Posterior cingulate gyrus (tissue), 11 donors: ENCODE measurements at regions not wholly inside any gene's neighbourhood (a gene's known extent, or its start where the extent isn't known, plus 50 kb on each side); places are given as distances from the start of the nearest gene placed in this dataset.
A peak's percentile ranks its signal among the peaks of the same experiment; 100 is the strongest.
"Not testable (repeated sequence)": the region's sequence is repeated elsewhere in the genome, so short reads cannot be mapped to it uniquely, and the experiment has no call there.

Source experiments
- DNase-seq, 10 donors: peaks; one replicate each; pipeline versions ENCODE4 v3.0.0 to v3.0.0-alpha.2; 2020 to 2021; ENCODE audit warnings: mixed read lengths in 3 of 10
- intact Hi-C: fragments of 100-400 bp; cut with DNase I; formaldehyde crosslinking; loops from one replicate; pipeline ENCODE4 v1.15.1; 2023

DNA sequence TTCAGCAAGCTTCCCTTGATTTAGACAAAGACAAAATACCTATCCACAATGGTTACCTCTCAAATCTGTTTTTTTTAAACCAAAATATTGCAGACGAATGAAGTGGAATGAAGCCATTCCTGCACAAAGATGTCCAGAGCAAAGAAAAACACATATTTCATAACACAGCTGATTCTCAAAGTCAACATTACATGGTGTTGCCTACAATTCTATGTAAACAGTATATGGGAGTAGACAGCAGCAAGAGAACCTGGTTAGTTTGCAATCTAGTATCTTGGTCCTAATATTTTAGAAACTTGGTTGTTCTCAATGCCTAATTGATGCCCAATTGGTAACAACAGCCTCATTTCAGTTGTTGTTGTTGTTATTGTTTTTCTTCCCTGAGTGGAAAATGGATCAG, 1240.9 kb upstream of the CHAC2 start:
- intact Hi-C loops, result no loop called here
- DNase-seq, result no peak

DNA sequence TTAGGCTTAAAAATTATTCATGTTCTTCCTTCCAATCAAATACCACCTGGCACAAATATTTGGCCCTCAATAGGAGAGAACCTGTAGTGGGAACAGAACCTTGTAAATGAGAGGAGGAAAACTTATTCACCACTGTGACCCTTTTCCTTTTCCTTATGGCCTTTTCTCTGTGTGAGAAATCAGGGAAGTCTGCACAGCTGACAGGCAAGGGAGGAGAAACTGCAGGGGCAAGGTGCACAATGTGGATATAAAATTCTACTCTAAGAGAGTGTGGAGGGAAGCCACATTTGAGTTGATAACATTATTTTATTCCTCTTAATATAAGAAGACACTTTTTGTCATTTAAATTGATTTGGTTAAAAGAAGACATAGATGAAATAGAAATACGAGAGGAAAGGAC, 1247.0 kb upstream of the CHAC2 start:
- intact Hi-C loops, result no loop called here
- no peak for DNase-seq

DNA sequence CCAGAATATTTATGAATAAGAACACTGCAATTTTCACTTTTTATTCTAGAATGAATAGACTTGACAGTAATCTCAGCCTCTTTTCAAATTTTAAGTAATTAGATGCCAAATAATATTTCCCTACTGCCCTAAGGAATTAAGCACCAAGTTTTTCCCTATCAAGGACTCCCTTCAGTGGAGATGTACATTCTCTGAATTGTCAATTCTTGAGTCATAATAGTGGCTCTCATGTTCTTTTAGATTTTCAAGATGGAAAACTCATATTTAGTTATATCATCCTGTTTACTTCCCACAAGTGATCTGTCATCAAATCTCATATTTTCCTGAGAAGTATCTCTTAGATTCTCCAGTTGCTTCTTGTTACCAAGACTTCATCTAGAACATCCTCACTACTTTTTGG, 1248.9 kb upstream of the CHAC2 start:
- intact Hi-C loops, result no loop called here
- DNase-seq, result no peak

- intact Hi-C loops, result no loop called here
- no peak for DNase-seq
Measured at GRCh38 chr2:52512760-52513159, 1254.8 kb upstream of the CHAC2 start.

DNA sequence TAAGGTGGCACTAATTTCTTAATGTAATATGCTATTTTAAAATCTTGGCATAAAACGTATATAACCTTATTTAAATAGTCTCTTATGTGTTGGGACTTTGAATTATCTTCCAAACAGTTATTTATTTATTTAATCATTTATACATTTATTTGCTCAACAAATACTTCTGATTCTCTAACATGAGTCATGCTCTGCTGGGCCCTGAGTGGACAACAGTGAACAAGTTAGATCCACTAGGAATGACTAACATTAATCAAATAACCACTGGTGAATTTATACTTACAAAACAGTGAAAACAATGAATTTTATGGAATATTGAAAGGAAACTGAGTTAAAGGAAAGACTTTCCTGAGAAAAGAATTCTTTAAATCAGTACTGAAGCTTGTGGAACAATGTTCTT, 1257.2 kb upstream of the CHAC2 start:
- DNase-seq, result no peak
- intact Hi-C loops, result no loop called here

GRCh38 chr2:52502476-52502860, 1265.1 kb upstream of the CHAC2 start:
- intact Hi-C loops, result no loop called here
- no peak for DNase-seq

DNA sequence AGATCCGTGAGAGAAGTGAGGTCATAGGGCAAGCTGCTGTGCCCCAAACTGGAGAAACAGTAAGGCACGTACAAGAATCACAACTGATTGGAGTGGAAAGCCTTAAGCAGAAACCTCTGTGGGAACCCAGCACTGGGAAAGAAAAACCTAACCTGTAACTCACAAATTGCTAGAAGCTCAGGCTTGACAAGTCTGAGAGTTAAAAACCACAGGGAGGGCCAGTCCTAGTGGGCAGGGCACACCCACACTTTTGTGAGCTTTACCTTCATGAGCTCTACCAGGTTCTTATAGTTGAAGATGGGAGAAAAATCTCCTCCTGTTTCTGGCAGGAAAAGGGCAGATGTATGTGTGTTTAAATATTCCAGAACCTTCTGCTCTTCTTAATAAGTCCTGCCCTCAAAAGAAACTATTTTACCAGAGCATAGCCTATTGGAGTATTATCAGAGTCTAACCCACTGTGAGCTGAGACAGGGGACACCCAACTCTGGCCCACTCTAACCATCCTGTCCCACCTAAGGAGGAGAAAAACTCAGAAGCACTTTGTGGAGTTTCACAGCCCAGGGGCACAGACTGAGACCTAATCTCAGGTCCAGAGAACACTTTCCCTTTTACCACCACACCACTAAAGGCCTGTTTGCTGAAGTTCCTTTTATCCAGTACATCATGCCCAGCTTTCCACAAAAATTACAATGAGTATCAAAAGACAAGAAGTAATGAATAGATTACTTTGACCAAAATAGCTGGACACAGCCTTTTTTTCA, 1265.7 kb upstream of the CHAC2 start:
- DNase-seq, result no peak
- intact Hi-C loops, result no loop called here

DNA sequence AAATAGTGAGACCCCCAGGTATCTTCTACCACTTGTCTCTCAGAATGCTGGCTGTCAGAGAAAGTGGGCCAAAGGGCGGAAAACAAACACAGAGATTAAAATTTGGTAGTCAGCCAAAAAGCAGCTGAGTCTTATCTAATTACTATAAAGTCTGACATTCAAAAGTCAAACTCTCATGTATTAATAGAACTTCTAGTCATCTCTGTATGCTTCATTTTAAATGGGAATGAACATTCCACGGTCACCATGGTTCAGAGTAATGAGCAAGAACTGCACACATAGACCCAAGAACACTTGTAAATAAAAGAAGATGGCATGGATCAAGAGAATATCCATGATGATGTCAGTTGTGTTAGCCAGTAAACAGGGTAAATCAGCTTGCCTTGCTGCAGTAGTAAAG, 1267.0 kb upstream of the CHAC2 start:
- intact Hi-C loops, result no loop called here
- DNase-seq, result no peak

DNA sequence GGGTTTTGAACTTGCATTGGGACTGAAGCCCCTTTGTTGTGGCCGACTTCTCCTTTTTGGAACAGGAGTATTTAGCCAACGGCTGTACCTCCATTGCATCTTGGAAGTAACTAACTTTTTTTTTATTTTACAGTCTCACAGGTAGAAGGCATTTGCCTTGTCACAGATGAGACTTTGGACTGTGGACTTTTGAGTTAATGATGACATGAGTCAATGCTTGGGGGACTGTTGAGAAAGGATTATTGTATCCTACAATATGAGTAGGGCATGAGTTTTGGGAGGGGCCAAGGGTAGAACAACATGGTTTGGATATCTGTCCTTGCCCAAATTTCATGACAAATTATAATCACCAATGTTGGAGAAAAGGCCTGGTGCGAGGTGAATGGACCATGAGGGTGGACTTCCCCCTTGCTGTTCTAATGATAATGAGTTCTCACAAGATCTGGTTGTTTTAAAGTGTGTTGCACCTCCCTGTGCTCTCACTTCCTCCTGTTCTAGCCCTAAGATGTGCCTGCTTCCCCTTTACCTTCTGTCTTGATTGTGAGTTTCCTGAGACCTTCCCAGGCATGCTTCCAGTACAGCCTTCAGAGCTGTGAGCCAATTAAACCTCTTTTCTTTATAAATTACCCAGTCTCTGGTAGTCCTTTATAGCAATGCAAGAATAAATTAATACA, 1269.4 kb upstream of the CHAC2 start:
- intact Hi-C loops, result no loop called here
- DNase-seq, result no peak

DNA sequence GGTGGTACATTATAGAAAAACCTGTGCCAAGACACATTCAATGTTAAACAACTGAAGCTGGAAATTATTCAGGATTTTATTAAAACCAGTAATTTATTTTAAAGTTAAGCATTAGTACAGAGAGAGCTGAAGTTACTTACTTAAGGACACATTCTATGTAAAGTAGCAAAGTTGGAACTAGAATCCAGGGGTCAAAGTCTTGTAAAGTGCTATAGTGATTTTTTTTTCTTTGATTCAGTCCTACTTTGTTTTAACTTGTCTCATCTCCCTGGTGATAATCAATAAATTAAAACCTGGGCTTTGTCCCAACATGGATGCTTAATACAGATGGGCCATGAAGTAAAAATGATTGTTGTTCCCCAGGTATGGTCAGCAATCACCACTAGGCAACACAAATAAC, 1271.8 kb upstream of the CHAC2 start:
- DNase-seq, result no peak
- intact Hi-C loops, result no loop called here

- DNase-seq, result no peak
- intact Hi-C loops, result no loop called here
Measured at GRCh38 chr2:52477166-52477565, 1290.4 kb upstream of the CHAC2 start.

GRCh38 chr2:52475590-52475989, 1292.0 kb upstream of the CHAC2 start:
- intact Hi-C loops, result no loop called here
- no peak for DNase-seq

DNA sequence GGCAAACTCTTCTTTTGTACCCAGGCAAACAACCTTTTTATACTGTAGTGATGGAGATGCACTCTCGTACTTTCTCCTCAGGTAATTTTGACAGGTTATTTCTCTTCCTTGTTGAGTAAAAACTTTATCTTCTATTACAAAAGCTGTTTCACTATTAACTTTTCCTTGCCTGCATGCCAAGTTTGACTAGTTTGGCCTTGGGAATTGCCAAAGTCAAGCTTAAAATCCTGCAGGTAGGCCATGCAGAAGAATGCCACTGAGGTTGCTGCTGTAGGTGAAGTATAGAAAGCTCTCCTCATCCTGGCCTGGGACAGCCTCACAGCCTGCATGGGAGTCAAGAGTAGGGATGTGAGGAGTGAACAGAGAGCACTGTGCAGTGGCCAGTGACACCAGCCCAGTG, 1293.5 kb upstream of the CHAC2 start:
- intact Hi-C loops, result no loop called here
- DNase-seq, result no peak

- intact Hi-C loops, result no loop called here
- no peak for DNase-seq
Measured at GRCh38 chr2:52473526-52473925, 1294.1 kb upstream of the CHAC2 start.

GRCh38 chr2:52470457-52470856, 1297.1 kb upstream of the CHAC2 start:
- intact Hi-C loops, result not testable (repeated sequence)
- DNase-seq, result peak in 1 of 10 donors; percentile 44

DNA sequence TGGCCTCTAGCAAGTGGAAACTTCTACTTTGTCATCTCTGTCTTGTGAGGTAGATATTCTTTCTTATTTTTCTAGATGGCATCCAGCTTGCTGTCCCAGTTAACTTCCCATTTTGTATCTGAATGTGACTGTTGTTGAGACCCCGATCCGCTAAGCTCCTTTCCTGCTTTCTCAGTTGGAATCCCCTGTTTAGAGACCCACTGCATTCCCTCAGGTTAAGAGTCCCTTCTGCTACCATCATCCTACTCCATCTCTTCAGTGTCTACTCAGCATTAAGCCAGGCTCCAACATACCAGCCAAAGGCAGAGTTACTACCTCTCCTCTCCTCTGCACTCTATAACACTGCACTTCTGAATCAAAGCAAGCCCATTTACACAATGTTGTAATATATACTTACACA, 1300.4 kb upstream of the CHAC2 start:
- intact Hi-C loops, result no loop called here
- DNase-seq, result no peak

DNA sequence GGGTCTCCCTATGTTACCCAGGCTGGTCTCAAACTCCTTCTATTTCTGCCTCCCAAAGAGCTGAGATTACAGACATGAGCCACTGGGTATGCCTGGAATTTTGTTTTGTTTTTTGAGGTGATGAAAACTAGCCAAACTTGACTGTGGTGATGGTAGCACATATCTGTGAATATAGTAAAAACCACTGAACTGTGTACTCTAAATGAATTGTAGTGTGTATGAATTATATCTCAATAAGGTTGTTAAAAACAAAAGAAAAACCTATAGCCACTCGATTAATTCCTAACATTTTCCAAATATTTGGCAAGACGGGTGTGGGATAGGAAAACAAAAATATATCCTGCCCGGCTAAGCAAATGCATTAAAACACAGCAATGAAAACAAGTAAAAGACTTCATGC, 1302.3 kb upstream of the CHAC2 start:
- intact Hi-C loops, result no loop called here

GRCh38 chr2:52463457-52463856, 1304.1 kb upstream of the CHAC2 start:
- intact Hi-C loops, result no loop called here
- DNase-seq, result no peak

More for the DNA sequence above, 1302.3 kb upstream of the CHAC2 start:
- no peak for DNase-seq

DNA sequence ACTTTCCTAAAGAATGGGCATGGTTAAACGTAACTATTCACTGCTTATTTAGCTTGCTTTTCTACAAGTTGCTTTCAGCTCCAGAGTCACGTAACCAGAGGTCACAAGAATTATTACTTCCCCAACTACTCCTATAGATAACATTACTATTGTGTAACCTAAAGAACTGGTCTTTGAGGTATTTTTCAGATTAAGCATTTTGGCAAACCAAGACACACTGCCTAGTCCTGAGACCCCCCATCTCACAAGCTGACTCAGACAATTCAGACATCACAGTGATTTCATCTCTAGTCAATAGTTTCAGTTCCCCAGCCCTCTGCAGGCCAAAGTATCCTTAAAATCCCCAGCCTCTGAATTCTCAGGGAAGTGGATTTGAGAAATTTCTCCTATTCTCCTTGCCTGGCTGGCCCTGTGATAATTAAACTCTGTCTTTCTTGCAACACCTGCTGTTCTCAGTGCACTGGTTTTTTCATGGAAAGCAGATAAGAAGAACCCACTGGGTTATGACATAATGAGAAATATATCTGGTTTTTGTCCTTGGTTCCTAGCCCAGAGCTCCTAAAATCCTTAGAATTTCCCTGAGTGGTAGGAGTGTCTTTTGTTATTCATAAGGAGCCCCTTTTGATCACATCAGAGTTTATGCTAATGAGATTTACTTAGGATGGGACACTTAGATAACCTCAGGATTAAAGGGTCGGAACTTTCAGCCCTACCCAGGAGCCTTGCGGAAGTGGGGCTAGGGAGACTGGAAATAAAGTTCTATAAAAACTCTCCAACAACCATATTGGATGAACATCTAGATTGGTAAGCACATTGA, 1310.8 kb upstream of the CHAC2 start:
- intact Hi-C loops, result no loop called here

DNA sequence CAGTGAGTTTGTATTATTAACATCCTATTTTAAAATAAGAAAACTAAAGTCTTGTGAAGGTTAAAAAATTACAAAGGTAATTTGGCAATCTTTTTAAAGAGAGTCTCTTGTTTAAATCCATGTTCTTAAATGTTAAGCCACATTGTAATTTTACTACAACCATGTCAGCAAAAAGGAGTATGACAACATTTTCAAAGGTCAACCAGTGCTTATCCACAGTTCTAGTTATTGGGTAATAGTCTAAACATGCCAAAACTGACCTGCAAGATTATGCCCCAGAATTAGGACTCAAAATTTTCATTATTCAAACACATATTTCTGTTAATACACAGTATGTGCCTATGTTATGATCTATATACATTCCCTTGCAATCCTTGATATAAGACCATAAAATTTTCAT, 1312.6 kb upstream of the CHAC2 start:
- intact Hi-C loops, result no loop called here

More for the DNA sequence above, 1310.8 kb upstream of the CHAC2 start:
- DNase-seq, result no peak

DNA sequence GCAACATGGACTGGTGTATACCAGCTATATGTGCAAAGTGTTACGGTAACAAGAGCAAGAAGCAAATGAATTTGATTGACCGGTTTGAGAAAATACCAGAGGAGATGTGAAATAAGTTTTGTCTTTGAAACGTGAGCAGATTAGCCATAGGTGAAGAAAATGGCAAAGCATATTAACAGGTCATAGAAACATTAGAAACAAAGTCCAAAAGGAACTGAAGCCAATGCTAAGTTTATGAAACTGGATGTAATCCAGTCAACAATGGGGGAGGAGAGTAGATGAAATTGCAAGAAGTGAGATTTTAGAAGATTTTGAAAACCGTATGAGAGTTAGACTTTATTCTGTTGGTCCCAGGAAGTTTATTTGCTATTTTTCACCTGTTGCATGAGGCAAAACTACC, 1315.4 kb upstream of the CHAC2 start:
- no peak for DNase-seq
- intact Hi-C loops, result no loop called here

More for the DNA sequence above, 1312.6 kb upstream of the CHAC2 start:
- no peak for DNase-seq

- no peak for DNase-seq
- intact Hi-C loops, result no loop called here
Measured at GRCh38 chr2:52445686-52446085, 1321.9 kb upstream of the CHAC2 start.
